ENCODE measurements at regions not wholly inside any gene's neighbourhood (a gene's known extent, or its start where the extent isn't known, plus 50 kb on each side); places are given as distances from the start of the nearest gene placed in this dataset.

GRCh38 chr2:94960751-94961150 is 64.8 kb upstream of the MAL start:
- no peak for TF ChIP-seq CTCF (IDR thresholded peaks at IDR 0.05; ENCODE audit: control insufficient read depth, insufficient read depth, low read depth, low read length, missing control alignments)
- no peak overlapping the region for H3K4me3 ChIP-seq (ENCODE audit: control insufficient read depth, low read depth, low read length)
- no peak for DNase-seq (ENCODE audit: low read depth)

GRCh38 chr2:94964193-94964592 is 61.3 kb upstream of the MAL start:
- H3K4me3 ChIP-seq (ENCODE audit: control insufficient read depth, low read depth, low read length): no peak overlapping the region
- no peak for DNase-seq (ENCODE audit: low read depth)
- no peak for TF ChIP-seq CTCF (IDR thresholded peaks at IDR 0.05; ENCODE audit: control insufficient read depth, insufficient read depth, low read depth, low read length, missing control alignments)

- no peak for DNase-seq (ENCODE audit: low read depth)
- H3K4me3 ChIP-seq (ENCODE audit: control insufficient read depth, low read depth, low read length): no peak overlapping the region
- no peak for TF ChIP-seq CTCF (IDR thresholded peaks at IDR 0.05; ENCODE audit: control insufficient read depth, insufficient read depth, low read depth, low read length, missing control alignments)
Measured at GRCh38 chr2:94966689-94967088, 58.8 kb upstream of the MAL start.

GRCh38 chr2:94970353-94970752 is 55.2 kb upstream of the MAL start:
- TF ChIP-seq CTCF (IDR thresholded peaks at IDR 0.05; ENCODE audit: control insufficient read depth, insufficient read depth, low read depth, low read length, missing control alignments): no peak
- H3K4me3 ChIP-seq (ENCODE audit: control insufficient read depth, low read depth, low read length): no peak overlapping the region
- DNase-seq (ENCODE audit: low read depth): no peak

Measured in AG09309 (cell line).